Ovary (tissue), 3 donors: ENCODE measurements at regions not wholly inside any gene's neighbourhood (a gene's known extent, or its start where the extent isn't known, plus 50 kb on each side); places are given as distances from the start of the nearest gene placed in this dataset.

Source experiments
- CTCF ChIP-seq, 3 donors: fragments of 450-650 bp in 2 of 3; fragments of 200-600 bp in 1 of 3; IDR thresholded peaks; one replicate each; pipeline versions ENCODE4 v1.5.1 to v1.8.0; 2016 to 2022; ENCODE audit warnings: antibody characterized with exemption in 3 of 3, mild to moderate bottlenecking in 1 of 3
- EP300 ChIP-seq: sonication (generic); formaldehyde crosslinking; IDR thresholded peaks from one replicate; pipeline ENCODE4 v1.6.1; 2017; ENCODE audit warnings: antibody characterized with exemption
- POLR2A ChIP-seq: fragments of 450-650 bp; IDR thresholded peaks from one replicate; pipeline ENCODE4 v1.6.1; 2017; ENCODE audit warnings: antibody characterized with exemption, mild to moderate bottlenecking, moderate library complexity
- donor health status: DM: no; HTN: no; CAD: no.

- TF ChIP-seq POLR2A (no peak), CTCF (IDR thresholded peaks at IDR 0.05) (no peak), EP300 (no peak)
Observed at GRCh38 chr6:144944106-144944505, 659.0 kb downstream of the UTRN start.
